Gastroesophageal sphincter (tissue), 4 donors: ENCODE measurements at regions not wholly inside any gene's neighbourhood (a gene's known extent, or its start where the extent isn't known, plus 50 kb on each side); places are given as distances from the start of the nearest gene placed in this dataset.

ENCODE experiments used
- ATAC-seq: fragments of 150-250 bp; one replicate; pipeline ENCODE4 v1.9.1; 2016; ENCODE audit warnings: mild to moderate bottlenecking, moderate library complexity
- H3K27ac ChIP-seq, 4 donors: fragments of 200-600 bp; sonication (generic) in 3 of 4; 1 replicate in 3 of 4; 2 replicates in 1 of 4; pipeline ENCODE4 v1.5.1; 2016 to 2019
- H3K27me3 ChIP-seq: fragments of 200-600 bp; sonication (generic); one replicate; pipeline ENCODE4 v1.5.1; 2019
- H3K36me3 ChIP-seq, 2 donors: fragments of 200-600 bp; sonication (generic); one replicate each; pipeline ENCODE4 v1.5.1; 2019; ENCODE audit warnings: control low read depth in 1 of 2
- H3K4me1 ChIP-seq, 3 donors: fragments of 200-600 bp; sonication (generic); 1 replicate in 2 of 3; 2 replicates in 1 of 3; pipeline ENCODE4 v1.5.1; 2016 to 2019; ENCODE audit warnings: control low read depth in 2 of 3
- H3K4me3 ChIP-seq, 2 donors: fragments of 200-600 bp; sonication (generic); one replicate each; pipeline ENCODE4 v1.5.1; 2019; ENCODE audit warnings: mild to moderate bottlenecking in 1 of 2, moderate library complexity in 1 of 2
- H3K9me3 ChIP-seq, 3 donors: fragments of 200-600 bp; sonication (generic); one replicate each; pipeline ENCODE4 v1.5.1; 2017 to 2019; ENCODE audit warnings: control low read depth in 2 of 3
- CTCF ChIP-seq, 4 experiments: fragments of 200-600 bp in 2 of 4; fragments of 450-650 bp in 2 of 4; sonication (generic) in 1 of 4; IDR thresholded peaks; one replicate each; pipeline ENCODE4 v1.5.1; 2017 to 2019; ENCODE audit warnings: antibody characterized with exemption in 4 of 4, mild to moderate bottlenecking in 2 of 4, moderate library complexity in 2 of 4
- EP300 ChIP-seq: sonication (generic); formaldehyde crosslinking; IDR thresholded peaks from one replicate; pipeline ENCODE4 v1.6.1; 2017; ENCODE audit warnings: antibody characterized with exemption, mild to moderate bottlenecking
- POLR2A ChIP-seq, 2 donors: fragments of 450-650 bp; IDR thresholded peaks; one replicate each; pipeline ENCODE4 v1.6.1; 2017; ENCODE audit warnings: antibody characterized with exemption in 2 of 2, mild to moderate bottlenecking in 2 of 2, moderate library complexity in 1 of 2
- POLR2AphosphoS5 ChIP-seq: sonication (generic); formaldehyde crosslinking; IDR thresholded peaks from one replicate; pipeline ENCODE4 v1.6.1; 2017; ENCODE audit warnings: antibody characterized with exemption
- WGBS, 2 donors: methylation state at CpG; one replicate each; pipeline ENCODE4 v1.1.5; 2018; ENCODE audit warnings: low coverage in 1 of 2; 5-methylcytosine and 5-hydroxymethylcytosine counted together

- Histone ChIP-seq H3K36me3 (no peaks in the 10 kb centered on the region), H3K27me3 (no peaks in the 10 kb centered on the region), H3K27ac (peak overlapping the region in 1 of 4 donors; percentile 28), H3K9me3 (no peaks in the 10 kb centered on the region), H3K4me1 (peaks cover 14 to 87% (median 30%) of the 10 kb centered on the region in 3 donors), H3K4me3 (no peak overlapping the region)
- no peak for TF ChIP-seq POLR2A (IDR thresholded peaks at IDR 0.05)
- ATAC-seq, result no peak
- 63 to 70% methylated on average over 1 to 2 of the region's 2 CpGs for WGBS, 2 donors
These were observed 148.6 kb upstream of the SLC38A2 start for GRCh38 chr12:46521145-46521544.

- Histone ChIP-seq H3K4me1 (peaks cover 6 to 71% (median 19%) of the 10 kb centered on the region in 3 donors), H3K4me3 (no peak overlapping the region), H3K27ac (peak overlapping the region in 3 of 4 donors; percentile 50 to 53 (median 50)), H3K27me3 (no peaks in the 10 kb centered on the region), H3K9me3 (no peaks in the 10 kb centered on the region), H3K36me3 (no peaks in the 10 kb centered on the region)
- WGBS, 2 donors, result 100% methylated on average over 1 of the region's 1 CpG; no CpG with 5 or more reads in 1 of the 2 donors
- TF ChIP-seq EP300, result no peak
- TF ChIP-seq POLR2A (IDR thresholded peaks at IDR 0.05), result no peak
- no peak for TF ChIP-seq POLR2AphosphoS5
- no peak for TF ChIP-seq CTCF (IDR thresholded peaks at IDR 0.05)
- no peak for ATAC-seq
These were observed 146.8 kb upstream of the SLC38A2 start for GRCh38 chr12:46519407-46519806.

GRCh38 chr12:46518729-46519128 lies 146.2 kb upstream of the SLC38A2 start:
- peaks cover 0 to 64% (median 19%) of the 10 kb centered on the region in 3 donors for H3K4me1 ChIP-seq
- peak; percentile 57 for ATAC-seq

GRCh38 chr12:46518169-46518568 lies 145.6 kb upstream of the SLC38A2 start:
- H3K36me3 ChIP-seq, result no peaks in the 10 kb centered on the region
- ATAC-seq, result peak; percentile 52
- peak overlapping the region in 2 of 4 donors; percentile 50 for H3K27ac ChIP-seq
- TF ChIP-seq POLR2A (IDR thresholded peaks at IDR 0.05), result no peak
- no peak for TF ChIP-seq EP300
- no peak for TF ChIP-seq CTCF (IDR thresholded peaks at IDR 0.05)
- TF ChIP-seq POLR2AphosphoS5, result no peak
- peaks cover 0 to 58% (median 19%) of the 10 kb centered on the region in 3 donors for H3K4me1 ChIP-seq
- H3K4me3 ChIP-seq, result no peak overlapping the region
- H3K9me3 ChIP-seq, result no peaks in the 10 kb centered on the region
- no peaks in the 10 kb centered on the region for H3K27me3 ChIP-seq

More at GRCh38 chr12:46518729-46519128, 146.2 kb upstream of the SLC38A2 start:
- no peak overlapping the region for H3K4me3 ChIP-seq
- WGBS, 2 donors, result 78 to 81% methylated on average over 3 of the region's 3 CpGs
- H3K27ac ChIP-seq, result peak overlapping the region in 3 of 4 donors; percentile 18 to 50 (median 50)
- TF ChIP-seq POLR2A (IDR thresholded peaks at IDR 0.05) (no peak), POLR2AphosphoS5 (no peak), EP300 (no peak), CTCF (IDR thresholded peaks at IDR 0.05) (no peak)
- H3K9me3 ChIP-seq, result no peaks in the 10 kb centered on the region
- H3K36me3 ChIP-seq, result no peaks in the 10 kb centered on the region
- no peaks in the 10 kb centered on the region for H3K27me3 ChIP-seq

- Histone ChIP-seq H3K27me3 (no peaks in the 10 kb centered on the region), H3K27ac (peak overlapping the region in 1 of 4 donors; percentile 44), H3K4me1 (peaks cover 0 to 52% (median 19%) of the 10 kb centered on the region in 3 donors), H3K36me3 (no peaks in the 10 kb centered on the region), H3K9me3 (no peaks in the 10 kb centered on the region), H3K4me3 (no peak overlapping the region)
- no peak for ATAC-seq
- whole genome bisulfite sequencing, 2 donors, result 25 to 78% methylated on average over 1 of the region's 1 CpG
- TF ChIP-seq EP300 (no peak), POLR2AphosphoS5 (no peak), POLR2A (IDR thresholded peaks at IDR 0.05) (no peak), CTCF (IDR thresholded peaks at IDR 0.05) (no peak)
These were observed 145.0 kb upstream of the SLC38A2 start for GRCh38 chr12:46517579-46517962.
